CD8-positive, alpha-beta memory T cell (primary cell): ENCODE measurements at regions not wholly inside any gene's neighbourhood (a gene's known extent, or its start where the extent isn't known, plus 50 kb on each side); places are given as distances from the start of the nearest gene placed in this dataset.

ENCODE experiments used
- CTCF ChIA-PET: fragments of 350-600 bp; sonication (Branson Sonifier 250); formaldehyde crosslinking; loops from one replicate; lab custom pipeline; 2021; ENCODE audit warnings: antibody characterized with exemption; lab: Charles Lee
- POLR2A ChIA-PET: fragments of 350-600 bp; sonication (Branson Sonifier 250); formaldehyde crosslinking; loops from one replicate; lab custom pipeline; 2021; ENCODE audit warnings: antibody characterized with exemption; lab: Charles Lee
- DNase-seq, 5 donors: peaks; one replicate each; pipeline versions ENCODE4 v3.0.0 to v3.0.0-alpha.2; 2020 to 2022; ENCODE audit warnings: mixed read lengths in 1 of 5
- H3K27ac ChIP-seq: one replicate; pipeline ENCODE4 v1.7.0; 2013; ENCODE audit warnings: low read depth, mild to moderate bottlenecking, low read length, moderate library complexity
- H3K27me3 ChIP-seq: 2 replicates; pipeline ENCODE4 v1.7.0; 2013; ENCODE audit warnings: low read length, mild to moderate bottlenecking; ENCODE audit not compliant: insufficient read depth, poor library complexity, severe bottlenecking
- H3K36me3 ChIP-seq: 2 replicates; pipeline ENCODE4 v1.7.0; 2013; ENCODE audit warnings: mild to moderate bottlenecking, low read length, moderate library complexity; ENCODE audit not compliant: insufficient read depth
- H3K4me1 ChIP-seq: 2 replicates; pipeline ENCODE4 v1.7.0; 2013; ENCODE audit warnings: mild to moderate bottlenecking, low read length, moderate library complexity; ENCODE audit not compliant: insufficient read depth
- H3K4me3 ChIP-seq: 2 replicates; pipeline ENCODE4 v1.7.0; 2013; ENCODE audit warnings: mild to moderate bottlenecking, low read length
- H3K9me3 ChIP-seq: 2 replicates; pipeline ENCODE4 v1.7.0; 2013; ENCODE audit warnings: mild to moderate bottlenecking, low read length
- H3K27ac Mint-ChIP-seq, 8 donors: one replicate each; pipeline ENCODE4 v1.8.0; 2020 to 2021; ENCODE audit warnings: mixed read lengths in 8 of 8, mild to moderate bottlenecking in 6 of 8, inconsistent platforms in 3 of 8, moderate library complexity in 3 of 8
- H3K27me3 Mint-ChIP-seq, 2 donors: one replicate each; pipeline ENCODE4 v1.8.0; 2020 to 2021; ENCODE audit warnings: mixed read lengths in 2 of 2, mild to moderate bottlenecking in 1 of 2, moderate library complexity in 1 of 2
- H3K36me3 Mint-ChIP-seq, 3 donors: one replicate each; pipeline ENCODE4 v1.8.0; 2020 to 2021; ENCODE audit warnings: mixed read lengths in 3 of 3, inconsistent platforms in 1 of 3, mild to moderate bottlenecking in 1 of 3
- H3K4me1 Mint-ChIP-seq, 3 donors: one replicate each; pipeline ENCODE4 v1.8.0; 2020 to 2021; ENCODE audit warnings: mixed read lengths in 3 of 3, inconsistent platforms in 1 of 3, mild to moderate bottlenecking in 1 of 3
- H3K4me3 Mint-ChIP-seq, 7 donors: one replicate each; pipeline ENCODE4 v1.8.0; 2020 to 2021; ENCODE audit warnings: mixed read lengths in 7 of 7, mild to moderate bottlenecking in 6 of 7, moderate library complexity in 4 of 7, inconsistent platforms in 2 of 7
- H3K9me3 Mint-ChIP-seq, 5 donors: one replicate each; pipeline ENCODE4 v1.8.0; 2020 to 2022; ENCODE audit warnings: mixed read lengths in 5 of 5, mild to moderate bottlenecking in 3 of 5, moderate library complexity in 2 of 5, inconsistent platforms in 1 of 5

GRCh38 chr7:64614812-64615211 is 51.1 kb upstream of the ZNF107 start:
- Histone ChIP-seq H3K27me3 (no peaks in the 10 kb centered on the region), H3K36me3 (no peaks in the 10 kb centered on the region), H3K27ac (no peak overlapping the region), H3K9me3 (peaks cover 3% of the 10 kb centered on the region), H3K4me1 (no peaks in the 10 kb centered on the region), H3K4me3 (no peak overlapping the region)
- ChIA-PET POLR2A (no interaction called here), CTCF (interaction anchor here (1.3 kb wide), 1 partner anchor 432 kb away, joined by 4 read pairs; no protein-coding TSS in a partner anchor)
- no peak for DNase-seq
- Mint-ChIP-seq H3K4me3 (no peak overlapping the region), H3K27ac (no peak overlapping the region), H3K4me1 (peaks cover 2 to 4% (median 3%) of the 10 kb centered on the region in 3 donors), H3K36me3 (no peaks in the 10 kb centered on the region), H3K9me3 (peaks cover 2 to 9% (median 4%) of the 10 kb centered on the region in 5 donors), H3K27me3 (no peaks in the 10 kb centered on the region)

GRCh38 chr7:64613653-64614052 is 50.8 kb upstream of the ZNF680 start:
- H3K4me3 Mint-ChIP-seq: no peak overlapping the region
- Histone ChIP-seq H3K4me1 (no peaks in the 10 kb centered on the region), H3K27ac (no peak overlapping the region), H3K36me3 (no peaks in the 10 kb centered on the region), H3K9me3 (no peaks in the 10 kb centered on the region), H3K27me3 (no peaks in the 10 kb centered on the region), H3K4me3 (no peak overlapping the region)
- H3K36me3 Mint-ChIP-seq: no peaks in the 10 kb centered on the region
- no peaks in the 10 kb centered on the region for H3K4me1 Mint-ChIP-seq
- POLR2A ChIA-PET: no interaction called here
- no peaks in the 10 kb centered on the region for H3K9me3 Mint-ChIP-seq
- CTCF ChIA-PET: interaction anchor here (1.3 kb wide), 1 partner anchor 430 kb away, joined by 4 read pairs; no protein-coding TSS in a partner anchor
- no peak for DNase-seq
- no peaks in the 10 kb centered on the region for H3K27me3 Mint-ChIP-seq
- no peak overlapping the region for H3K27ac Mint-ChIP-seq
